ENCODE measurements at regions not wholly inside any gene's neighbourhood (a gene's known extent, or its start where the extent isn't known, plus 50 kb on each side); places are given as distances from the start of the nearest gene placed in this dataset.

DNA sequence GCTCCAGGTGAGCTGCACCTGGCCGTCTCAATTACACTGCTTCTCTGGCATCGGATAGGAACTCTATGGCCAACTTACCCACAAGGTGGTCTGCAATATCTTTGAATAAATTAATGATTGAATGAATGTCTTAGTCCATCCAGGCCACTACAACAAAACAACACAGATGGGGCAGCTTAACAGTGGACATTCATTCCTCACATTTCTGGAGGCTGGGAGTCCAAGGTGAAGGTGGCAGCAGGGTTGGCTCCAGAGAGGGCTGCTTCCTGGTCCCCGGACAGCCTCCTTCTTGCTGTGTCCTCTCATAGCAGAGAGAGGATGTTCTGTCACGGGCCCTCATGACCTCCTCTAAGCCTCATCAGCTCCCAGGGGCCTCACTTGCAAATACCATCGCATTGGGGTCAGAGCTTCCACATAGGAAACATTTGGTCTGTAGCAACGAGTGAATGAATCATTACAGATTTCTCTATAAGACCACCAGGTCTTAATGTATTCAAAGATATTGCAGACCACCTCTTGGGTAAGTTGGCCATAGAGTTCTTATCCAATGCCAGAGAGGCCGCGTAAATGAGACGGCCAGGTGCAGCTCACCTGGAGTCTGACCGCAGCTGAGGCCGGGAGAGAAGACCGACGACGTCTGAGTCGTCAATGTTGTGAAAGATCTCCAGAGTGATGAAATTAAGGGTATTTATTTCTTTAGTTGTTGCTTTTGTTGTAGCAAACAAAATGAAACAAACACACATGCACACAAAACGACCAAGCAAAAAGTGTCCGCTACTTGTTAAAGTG, 182.7 kb upstream of the C14orf180 start:
- Histone ChIP-seq H3K9me3 (peaks cover 15 to 46% of the 10 kb centered on the region in 2 donors), H3K4me3 (no peak overlapping the region), H3K36me3 (no peaks in the 10 kb centered on the region), H3K27ac (no peak overlapping the region), H3K4me1 (no peaks in the 10 kb centered on the region), H3K27me3 (peaks cover 0 to 15% of the 10 kb centered on the region in 2 donors)
- intact Hi-C loops (cut with DNase I; ENCODE audit: low total_unique reads), result no loop called here
- DNase-seq (ENCODE audit: low spot score in 2 of 2), result no peak
- no peak for TF ChIP-seq POLR2A (IDR thresholded peaks at IDR 0.05)
- TF ChIP-seq, protein P1, sequence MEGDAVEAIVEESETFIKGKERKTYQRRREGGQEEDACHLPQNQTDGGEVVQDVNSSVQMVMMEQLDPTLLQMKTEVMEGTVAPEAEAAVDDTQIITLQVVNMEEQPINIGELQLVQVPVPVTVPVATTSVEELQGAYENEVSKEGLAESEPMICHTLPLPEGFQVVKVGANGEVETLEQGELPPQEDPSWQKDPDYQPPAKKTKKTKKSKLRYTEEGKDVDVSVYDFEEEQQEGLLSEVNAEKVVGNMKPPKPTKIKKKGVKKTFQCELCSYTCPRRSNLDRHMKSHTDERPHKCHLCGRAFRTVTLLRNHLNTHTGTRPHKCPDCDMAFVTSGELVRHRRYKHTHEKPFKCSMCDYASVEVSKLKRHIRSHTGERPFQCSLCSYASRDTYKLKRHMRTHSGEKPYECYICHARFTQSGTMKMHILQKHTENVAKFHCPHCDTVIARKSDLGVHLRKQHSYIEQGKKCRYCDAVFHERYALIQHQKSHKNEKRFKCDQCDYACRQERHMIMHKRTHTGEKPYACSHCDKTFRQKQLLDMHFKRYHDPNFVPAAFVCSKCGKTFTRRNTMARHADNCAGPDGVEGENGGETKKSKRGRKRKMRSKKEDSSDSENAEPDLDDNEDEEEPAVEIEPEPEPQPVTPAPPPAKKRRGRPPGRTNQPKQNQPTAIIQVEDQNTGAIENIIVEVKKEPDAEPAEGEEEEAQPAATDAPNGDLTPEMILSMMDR (IDR thresholded peaks at IDR 0.05), result no peak
- no peak for TF ChIP-seq POLR2AphosphoS5 (IDR thresholded peaks at IDR 0.05)

DNA sequence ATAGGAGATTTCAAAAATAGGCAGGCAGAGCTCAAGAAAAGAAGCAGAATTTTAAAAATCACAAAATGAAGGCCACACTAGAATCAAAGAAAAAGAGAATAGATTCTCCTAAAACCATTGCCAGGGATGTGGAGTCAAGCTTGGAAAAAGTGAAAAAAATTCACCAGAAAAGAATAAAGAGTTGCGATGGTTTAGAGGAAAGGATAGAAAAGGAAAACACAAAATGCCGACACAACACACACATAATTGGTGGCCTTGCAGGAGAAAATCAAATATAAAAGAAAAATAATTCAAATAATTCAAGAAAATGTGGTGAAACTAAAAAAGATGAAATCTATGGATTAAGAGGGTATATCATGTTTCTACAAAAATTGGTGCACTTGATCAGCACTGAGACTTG, 181.6 kb upstream of the C14orf180 start:
- no peak overlapping the region for H3K27ac ChIP-seq
- TF ChIP-seq POLR2A (IDR thresholded peaks at IDR 0.05), result no peak
- TF ChIP-seq, protein P1 (IDR thresholded peaks at IDR 0.05), result no peak
- TF ChIP-seq POLR2AphosphoS5 (IDR thresholded peaks at IDR 0.05), result no peak
- H3K4me3 ChIP-seq, result no peak overlapping the region
- peaks cover 17 to 46% of the 10 kb centered on the region in 2 donors for H3K9me3 ChIP-seq
- H3K36me3 ChIP-seq, result no peaks in the 10 kb centered on the region
- intact Hi-C loops (cut with DNase I; ENCODE audit: low total_unique reads), result no loop called here
- peaks cover 0 to 12% of the 10 kb centered on the region in 2 donors for H3K27me3 ChIP-seq
- no peaks in the 10 kb centered on the region for H3K4me1 ChIP-seq
- DNase-seq (ENCODE audit: low spot score in 2 of 2), result no peak

DNA sequence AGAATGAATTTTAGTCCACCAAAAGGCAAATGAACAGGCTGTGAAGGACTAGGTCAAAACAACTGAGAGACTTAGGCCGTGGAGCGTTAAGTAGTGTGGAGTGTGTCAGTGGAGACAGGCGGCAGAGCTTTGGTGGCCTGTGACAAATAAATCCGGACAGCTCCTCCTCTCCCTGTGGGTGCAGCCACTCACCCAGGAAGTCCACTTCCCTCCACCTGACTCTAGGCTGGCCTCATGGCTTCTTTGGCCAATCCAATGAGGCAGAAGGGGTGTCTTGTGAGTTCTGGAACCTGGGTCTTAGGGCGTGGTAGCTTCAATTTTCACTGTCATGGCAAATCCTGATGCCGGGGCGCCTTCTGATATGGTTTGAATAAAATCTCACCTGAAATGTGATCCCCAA, 180.9 kb upstream of the C14orf180 start:
- intact Hi-C loops (cut with DNase I; ENCODE audit: low total_unique reads), result no loop called here
- no peak overlapping the region for H3K27ac ChIP-seq

DNA sequence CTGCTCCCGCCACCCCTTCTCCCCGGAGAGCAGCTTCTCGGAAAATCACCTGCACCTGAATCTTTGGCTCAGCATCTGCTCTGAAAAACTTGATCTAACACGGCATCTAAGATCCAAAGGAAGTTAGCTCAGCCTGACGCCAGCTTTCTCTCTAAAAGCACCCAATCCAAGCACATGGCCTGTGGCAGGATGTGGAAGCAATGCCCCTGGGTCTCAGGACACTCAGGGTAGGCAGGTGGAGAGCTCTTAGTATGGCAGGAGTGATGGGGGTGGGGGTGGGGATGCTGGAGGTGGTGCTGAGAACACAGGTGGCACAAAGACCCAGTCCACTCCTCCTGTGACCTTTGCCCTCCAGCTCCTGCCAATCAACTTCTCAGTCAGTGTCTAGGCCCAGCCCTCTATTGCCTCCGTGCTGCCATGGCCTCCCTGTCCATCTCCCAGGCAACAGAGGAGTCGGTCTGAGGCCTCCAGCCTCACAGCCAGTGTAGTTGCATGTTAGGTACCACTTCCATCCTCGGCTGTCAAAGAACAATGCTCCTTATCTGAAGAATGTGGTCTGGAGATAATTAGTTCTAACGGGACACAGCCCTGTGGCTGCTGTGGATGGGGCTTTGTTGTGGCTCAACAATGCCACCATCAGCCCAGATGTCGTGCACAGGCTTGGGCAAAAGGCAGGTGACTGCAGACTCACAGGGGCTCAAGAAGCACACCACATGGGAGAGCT, 180.0 kb upstream of the C14orf180 start:
- peaks cover 0 to 16% of the 10 kb centered on the region in 2 donors for H3K27me3 ChIP-seq
- H3K9me3 ChIP-seq, result peaks cover 17 to 46% of the 10 kb centered on the region in 2 donors
- no peak for TF ChIP-seq POLR2A (IDR thresholded peaks at IDR 0.05)
- TF ChIP-seq, protein P1 (IDR thresholded peaks at IDR 0.05), result no peak
- no peak for TF ChIP-seq POLR2AphosphoS5 (IDR thresholded peaks at IDR 0.05)
- intact Hi-C loops (cut with DNase I; ENCODE audit: low total_unique reads), result no loop called here
- no peaks in the 10 kb centered on the region for H3K36me3 ChIP-seq
- no peak overlapping the region for H3K4me3 ChIP-seq
- no peak for DNase-seq (ENCODE audit: low spot score in 2 of 2)
- H3K27ac ChIP-seq, result no peak overlapping the region
- no peaks in the 10 kb centered on the region for H3K4me1 ChIP-seq

More for the DNA sequence above, 180.9 kb upstream of the C14orf180 start:
- no peaks in the 10 kb centered on the region for H3K36me3 ChIP-seq
- H3K9me3 ChIP-seq, result peaks cover 17 to 46% of the 10 kb centered on the region in 2 donors
- H3K4me3 ChIP-seq, result no peak overlapping the region
- H3K27me3 ChIP-seq, result peaks cover 0 to 12% of the 10 kb centered on the region in 2 donors
- no peaks in the 10 kb centered on the region for H3K4me1 ChIP-seq
- DNase-seq (ENCODE audit: low spot score in 2 of 2), result no peak
- no peak for TF ChIP-seq POLR2A (IDR thresholded peaks at IDR 0.05)
- TF ChIP-seq, protein P1 (IDR thresholded peaks at IDR 0.05), result no peak
- TF ChIP-seq POLR2AphosphoS5 (IDR thresholded peaks at IDR 0.05), result no peak

DNA sequence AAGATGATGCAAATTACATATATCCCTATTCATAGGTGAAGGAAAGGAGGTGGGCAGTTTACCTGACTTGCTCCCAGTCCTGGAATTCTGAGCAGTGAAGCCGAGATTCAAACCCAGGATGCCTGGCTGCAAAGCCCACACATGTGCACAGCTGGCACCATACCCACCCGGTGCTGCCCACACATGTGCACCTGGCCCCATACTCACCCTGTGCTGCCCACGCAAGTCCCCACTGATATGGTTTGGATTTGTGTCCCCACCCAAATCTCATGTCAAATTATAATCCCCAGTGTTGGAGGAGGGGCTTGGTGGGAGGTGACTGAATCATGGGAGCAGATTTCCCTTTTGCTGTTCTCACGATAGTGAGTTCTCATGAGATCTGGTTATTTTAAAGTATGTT, 179.2 kb upstream of the C14orf180 start:
- H3K27ac ChIP-seq, result no peak overlapping the region
- peaks cover 17 to 46% of the 10 kb centered on the region in 2 donors for H3K9me3 ChIP-seq
- TF ChIP-seq POLR2AphosphoS5 (IDR thresholded peaks at IDR 0.05) (no peak), POLR2A (IDR thresholded peaks at IDR 0.05) (no peak)
- TF ChIP-seq, protein P1 (IDR thresholded peaks at IDR 0.05), result no peak
- no peaks in the 10 kb centered on the region for H3K4me1 ChIP-seq
- no peak overlapping the region for H3K4me3 ChIP-seq
- peaks cover 0 to 16% of the 10 kb centered on the region in 2 donors for H3K27me3 ChIP-seq
- intact Hi-C loops (cut with DNase I; ENCODE audit: low total_unique reads), result no loop called here
- no peaks in the 10 kb centered on the region for H3K36me3 ChIP-seq
- no peak for DNase-seq (ENCODE audit: low spot score in 2 of 2)

All from breast epithelium (tissue), 4 donors.